Breast epithelium (tissue), 3 donors: ENCODE measurements at regions not wholly inside any gene's neighbourhood (a gene's known extent, or its start where the extent isn't known, plus 50 kb on each side); places are given as distances from the start of the nearest gene placed in this dataset.

Experiments used
- CTCF ChIP-seq, 3 donors: fragments of 450-650 bp; IDR thresholded peaks; one replicate each; pipeline ENCODE4 v1.5.1; 2016 to 2017; ENCODE audit warnings: antibody characterized with exemption in 3 of 3, mild to moderate bottlenecking in 3 of 3, moderate library complexity in 3 of 3
- POLR2A ChIP-seq: fragments of 450-650 bp; IDR thresholded peaks from one replicate; pipeline ENCODE4 v1.6.1; 2016; ENCODE audit warnings: antibody characterized with exemption, mild to moderate bottlenecking, moderate library complexity
- POLR2AphosphoS5 ChIP-seq, 3 donors: sonication (generic); formaldehyde crosslinking; IDR thresholded peaks; one replicate each; pipeline ENCODE4 v1.6.1; 2017; ENCODE audit warnings: antibody characterized with exemption in 3 of 3

- no peak for TF ChIP-seq CTCF (IDR thresholded peaks at IDR 0.05)
- TF ChIP-seq POLR2A, result no peak
- TF ChIP-seq POLR2AphosphoS5 (IDR thresholded peaks at IDR 0.05), result no peak
These were observed 257.3 kb downstream of the MIAT start for GRCh38 chr22:26914519-26915185.
